Thoracic aorta (tissue), 2 donors: ENCODE measurements at regions not wholly inside any gene's neighbourhood (a gene's known extent, or its start where the extent isn't known, plus 50 kb on each side); places are given as distances from the start of the nearest gene placed in this dataset.
"Not testable (repeated sequence)": the region's sequence is repeated elsewhere in the genome, so short reads cannot be mapped to it uniquely, and the experiment has no call there.

Source experiments
- ATAC-seq: fragments of 150-250 bp; one replicate; pipeline ENCODE4 v1.8.0; 2017; ENCODE audit warnings: low read depth; ENCODE audit not compliant: insufficient number of reproducible peaks, low FRiP score
- DNase-seq: peaks from one replicate; pipeline ENCODE4 v3.0.0-alpha.2; 2020; ENCODE audit warnings: low spot score
- H3K27ac ChIP-seq, 2 donors: fragments of 200-600 bp; sonication (generic); 1 replicate in 1 of 2; 2 replicates in 1 of 2; pipeline ENCODE4 v1.5.1; 2016; ENCODE audit warnings: mild to moderate bottlenecking in 2 of 2, moderate library complexity in 2 of 2
- H3K27me3 ChIP-seq: fragments of 200-600 bp; sonication (generic); replicated peaks from 2 replicates; pipeline ENCODE4 v1.6.0; 2016; ENCODE audit warnings: mild to moderate bottlenecking; ENCODE audit not compliant: insufficient read depth
- H3K36me3 ChIP-seq: fragments of 200-600 bp; sonication (generic); one replicate; pipeline ENCODE4 v1.5.1; 2016
- H3K4me1 ChIP-seq, 2 donors: fragments of 200-600 bp; sonication (generic); 1 replicate in 1 of 2; 2 replicates in 1 of 2; pipeline versions ENCODE4 v1.5.1 to v1.6.0; 2016; ENCODE audit warnings: low read depth in 2 of 2, mild to moderate bottlenecking in 1 of 2; ENCODE audit not compliant: control insufficient read depth in 1 of 2
- H3K4me3 ChIP-seq: fragments of 200-600 bp; sonication (generic); 2 replicates; pipeline ENCODE4 v1.5.1; 2016; ENCODE audit warnings: mild to moderate bottlenecking
- H3K9me3 ChIP-seq: fragments of 200-600 bp; sonication (generic); 2 replicates; pipeline ENCODE4 v1.5.1; 2016
- TF ChIP-seq, protein P1 (sequence below): fragments of 200-600 bp; sonication (generic); IDR thresholded peaks from one replicate; pipeline ENCODE4 v1.5.1; 2019; ENCODE audit warnings: antibody characterized with exemption

DNA sequence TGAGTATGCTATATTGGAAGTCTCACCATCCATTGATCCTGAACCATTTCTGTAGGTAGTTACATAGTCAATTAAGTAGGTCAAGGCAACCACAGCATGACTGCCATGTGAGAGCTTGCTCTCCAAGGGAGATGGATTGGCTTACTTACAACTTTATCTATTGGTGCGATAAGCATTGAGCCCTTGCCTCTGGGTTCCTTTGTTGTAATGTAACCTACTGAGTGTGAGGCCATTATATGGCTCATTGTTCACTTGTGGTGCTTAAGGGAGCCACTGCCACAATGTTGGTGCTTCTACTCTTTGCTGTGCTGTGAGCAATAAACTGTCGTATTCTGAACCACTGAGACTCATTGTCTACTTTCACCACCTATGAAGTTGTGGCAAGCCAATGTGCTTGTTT lies 510.6 kb upstream of the ITGA1 start:
- no peak for DNase-seq
- no peaks in the 10 kb centered on the region for H3K9me3 ChIP-seq
- no peaks in the 10 kb centered on the region for H3K27me3 ChIP-seq
- TF ChIP-seq, protein P1, sequence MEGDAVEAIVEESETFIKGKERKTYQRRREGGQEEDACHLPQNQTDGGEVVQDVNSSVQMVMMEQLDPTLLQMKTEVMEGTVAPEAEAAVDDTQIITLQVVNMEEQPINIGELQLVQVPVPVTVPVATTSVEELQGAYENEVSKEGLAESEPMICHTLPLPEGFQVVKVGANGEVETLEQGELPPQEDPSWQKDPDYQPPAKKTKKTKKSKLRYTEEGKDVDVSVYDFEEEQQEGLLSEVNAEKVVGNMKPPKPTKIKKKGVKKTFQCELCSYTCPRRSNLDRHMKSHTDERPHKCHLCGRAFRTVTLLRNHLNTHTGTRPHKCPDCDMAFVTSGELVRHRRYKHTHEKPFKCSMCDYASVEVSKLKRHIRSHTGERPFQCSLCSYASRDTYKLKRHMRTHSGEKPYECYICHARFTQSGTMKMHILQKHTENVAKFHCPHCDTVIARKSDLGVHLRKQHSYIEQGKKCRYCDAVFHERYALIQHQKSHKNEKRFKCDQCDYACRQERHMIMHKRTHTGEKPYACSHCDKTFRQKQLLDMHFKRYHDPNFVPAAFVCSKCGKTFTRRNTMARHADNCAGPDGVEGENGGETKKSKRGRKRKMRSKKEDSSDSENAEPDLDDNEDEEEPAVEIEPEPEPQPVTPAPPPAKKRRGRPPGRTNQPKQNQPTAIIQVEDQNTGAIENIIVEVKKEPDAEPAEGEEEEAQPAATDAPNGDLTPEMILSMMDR: no peak
- no peak overlapping the region for H3K27ac ChIP-seq
- ATAC-seq: no peak
- no peaks in the 10 kb centered on the region for H3K4me1 ChIP-seq
- no peaks in the 10 kb centered on the region for H3K36me3 ChIP-seq
- H3K4me3 ChIP-seq: no peak overlapping the region

DNA sequence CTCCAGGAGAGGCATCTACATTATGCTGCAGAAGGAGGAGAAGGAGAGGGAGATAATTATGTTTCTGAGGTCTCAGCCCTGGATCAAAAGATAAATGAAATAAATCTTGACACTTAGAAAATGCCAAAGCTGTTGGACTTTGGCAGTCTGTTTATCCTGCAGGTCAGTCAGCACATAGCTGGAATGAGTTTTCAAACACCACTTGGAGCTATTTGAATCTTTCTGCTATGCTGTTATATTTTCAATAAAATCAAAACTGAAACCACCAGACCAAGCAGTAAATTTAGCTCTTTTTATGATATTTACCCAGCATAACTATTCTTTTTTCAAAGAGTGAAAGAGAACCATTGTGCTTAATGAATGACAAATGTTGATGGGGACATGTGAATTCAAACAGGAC lies 505.1 kb upstream of the ITGA1 start:
- Histone ChIP-seq H3K4me3 (no peak overlapping the region), H3K36me3 (no peaks in the 10 kb centered on the region), H3K4me1 (no peaks in the 10 kb centered on the region), H3K9me3 (no peaks in the 10 kb centered on the region), H3K27me3 (no peaks in the 10 kb centered on the region), H3K27ac (no peak overlapping the region)
- ATAC-seq (no peak), DNase-seq (no peak)
- TF ChIP-seq, protein P1: no peak

DNA sequence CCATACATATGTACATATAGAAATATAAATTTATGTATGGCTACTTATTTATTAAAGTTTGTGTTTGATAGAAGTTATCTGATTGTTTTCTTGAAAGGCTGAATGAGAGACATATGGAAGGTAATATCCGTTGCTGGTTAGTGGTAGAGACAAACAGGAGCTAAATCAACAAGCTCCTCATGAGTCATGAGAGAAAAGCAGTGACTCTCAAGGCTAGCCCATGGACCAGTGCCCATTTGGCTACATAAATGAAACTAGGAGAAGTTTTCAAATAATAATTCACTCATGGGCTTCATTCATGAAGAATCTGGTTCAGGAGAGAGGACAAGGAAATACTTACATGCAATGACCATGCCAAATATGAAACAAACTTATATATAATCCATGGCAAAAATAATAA lies 504.5 kb upstream of the ITGA1 start:
- H3K27ac ChIP-seq: no peak overlapping the region
- no peak overlapping the region for H3K4me3 ChIP-seq
- DNase-seq: no peak
- no peaks in the 10 kb centered on the region for H3K27me3 ChIP-seq
- ATAC-seq: no peak
- TF ChIP-seq, protein P1: no peak
- H3K4me1 ChIP-seq: no peaks in the 10 kb centered on the region
- H3K36me3 ChIP-seq: no peaks in the 10 kb centered on the region
- H3K9me3 ChIP-seq: no peaks in the 10 kb centered on the region

DNA sequence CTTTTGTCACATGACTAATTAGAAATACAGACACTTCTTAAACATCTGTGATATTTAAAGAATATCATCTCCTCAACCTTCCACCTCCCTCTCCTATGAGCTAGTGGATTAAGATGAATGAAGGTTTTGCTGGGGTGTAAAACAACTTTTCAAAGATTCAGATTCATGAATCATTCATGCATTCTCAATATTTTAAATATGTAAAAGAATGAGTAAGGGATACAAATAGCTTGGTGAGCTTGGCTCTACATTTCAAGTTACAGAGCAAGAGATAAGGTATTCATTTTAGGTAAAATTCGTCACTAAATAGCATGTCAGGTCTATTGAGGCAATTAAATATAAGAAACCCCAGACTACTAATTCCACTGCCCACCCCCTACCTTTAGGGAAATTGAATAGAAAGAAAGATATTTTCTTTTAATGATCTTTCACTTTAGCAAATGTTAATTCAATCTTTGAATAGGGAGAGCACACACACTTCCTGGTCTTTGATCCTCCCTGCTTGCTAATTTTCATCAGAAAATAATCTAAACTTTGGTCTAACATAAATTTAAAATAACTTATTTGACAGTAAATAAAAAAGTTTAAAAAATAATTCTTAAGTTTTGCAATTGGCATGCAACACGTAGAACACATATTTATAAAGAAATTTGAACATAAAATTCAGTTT lies 486.9 kb upstream of the ITGA1 start:
- no peaks in the 10 kb centered on the region for H3K36me3 ChIP-seq
- DNase-seq (no peak), ATAC-seq (no peak)
- TF ChIP-seq, protein P1: no peak
- H3K4me1 ChIP-seq: no peaks in the 10 kb centered on the region
- no peak overlapping the region for H3K4me3 ChIP-seq
- H3K9me3 ChIP-seq: peaks cover 19% of the 10 kb centered on the region
- no peak overlapping the region for H3K27ac ChIP-seq
- H3K27me3 ChIP-seq: no peaks in the 10 kb centered on the region

DNA sequence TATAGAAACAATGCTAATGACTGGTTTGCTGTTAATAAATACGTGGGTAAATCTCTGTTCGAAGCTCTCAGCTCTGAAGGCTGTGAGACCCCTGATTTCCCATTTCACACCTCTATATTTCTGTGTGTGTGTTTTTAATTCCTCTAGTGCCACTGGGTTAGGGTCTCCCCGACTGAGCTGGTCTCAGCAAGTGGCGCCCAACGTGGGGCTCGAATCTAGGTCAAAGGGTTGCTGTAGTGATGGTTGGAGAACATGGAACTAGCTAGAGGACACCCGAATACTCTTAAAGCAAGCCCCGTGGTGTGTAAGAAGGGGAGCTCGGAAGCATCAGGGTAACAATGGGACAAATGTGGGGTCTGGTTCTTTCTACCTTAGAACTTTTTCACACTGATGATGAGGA lies 482.9 kb upstream of the ITGA1 start:
- H3K4me3 ChIP-seq, H3K27ac ChIP-seq, H3K36me3 ChIP-seq, ATAC-seq, H3K27me3 ChIP-seq, H3K4me1 ChIP-seq, DNase-seq: not testable (repeated sequence)
- peaks cover 23% of the 10 kb centered on the region for H3K9me3 ChIP-seq

DNA sequence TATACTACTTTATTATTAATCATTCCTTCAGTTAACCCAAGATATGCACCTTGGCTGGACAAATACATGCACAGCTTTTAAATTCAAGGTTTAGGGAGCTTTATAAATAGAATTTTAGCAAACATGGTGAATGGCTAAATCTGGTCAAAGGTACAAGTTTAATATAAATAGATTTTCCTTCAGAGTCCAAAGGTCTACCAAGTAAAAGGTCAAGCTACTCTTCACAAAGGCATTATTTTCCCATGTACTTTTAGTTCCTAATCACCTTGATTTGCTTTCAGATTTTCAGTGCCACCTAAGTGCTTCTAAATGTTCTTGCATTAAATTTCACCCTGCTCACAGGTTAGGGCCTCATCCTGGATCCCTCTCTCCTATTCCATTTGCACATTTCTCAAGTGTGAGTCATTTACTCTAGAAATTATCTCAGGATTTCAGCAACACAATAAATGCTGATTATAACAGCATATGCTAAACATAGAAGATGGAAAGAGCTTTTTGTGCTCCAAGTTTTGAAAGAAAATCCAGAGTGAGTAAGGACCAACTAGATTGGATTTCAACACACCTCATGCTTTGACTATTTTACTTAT lies 459.4 kb upstream of the ITGA1 start:
- no peaks in the 10 kb centered on the region for H3K27me3 ChIP-seq
- DNase-seq (no peak), ATAC-seq (no peak)
- TF ChIP-seq, protein P1: no peak
- no peaks in the 10 kb centered on the region for H3K4me1 ChIP-seq
- no peaks in the 10 kb centered on the region for H3K9me3 ChIP-seq
- H3K36me3 ChIP-seq: no peaks in the 10 kb centered on the region
- H3K27ac ChIP-seq: no peak overlapping the region
- no peak overlapping the region for H3K4me3 ChIP-seq
